GM21447 (cell line): ENCODE measurements at regions not wholly inside any gene's neighbourhood (a gene's known extent, or its start where the extent isn't known, plus 50 kb on each side); places are given as distances from the start of the nearest gene placed in this dataset.

Experiments used
- ATAC-seq: cut with Tn5 transposase; IDR thresholded peaks from one replicate; pipeline ENCODE4 v1.9.1; 2021; ENCODE audit not compliant: unreplicated experiment

GRCh38 chr17:33352526-33352925 lies 59.4 kb upstream of the ASIC2 start:
- ATAC-seq: no peak

GRCh38 chr17:33356266-33356665 lies 63.2 kb upstream of the ASIC2 start:
- no peak for ATAC-seq

- ATAC-seq: no peak
These were observed 70.4 kb upstream of the ASIC2 start for GRCh38 chr17:33363475-33363874.

DNA sequence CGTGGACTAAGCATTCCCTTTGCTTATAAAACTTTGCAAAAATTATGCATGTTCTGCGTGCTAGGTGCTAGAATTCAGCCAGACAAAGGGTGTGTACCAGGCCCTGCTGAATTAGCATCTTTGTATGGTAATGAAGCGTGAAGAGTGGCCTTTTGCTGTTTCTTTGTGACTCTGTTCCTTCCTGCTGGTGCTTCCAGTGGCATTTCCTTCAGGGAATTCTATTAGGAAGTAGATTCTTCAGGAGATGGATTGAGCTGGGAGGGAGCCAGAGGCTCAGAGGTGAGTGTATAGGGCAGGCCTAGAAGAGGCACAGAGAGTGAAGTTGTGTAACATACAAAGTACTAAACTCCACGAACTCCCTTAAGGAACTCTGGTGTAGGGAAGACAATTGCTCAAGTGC lies 73.9 kb upstream of the ASIC2 start:
- ATAC-seq: no peak

DNA sequence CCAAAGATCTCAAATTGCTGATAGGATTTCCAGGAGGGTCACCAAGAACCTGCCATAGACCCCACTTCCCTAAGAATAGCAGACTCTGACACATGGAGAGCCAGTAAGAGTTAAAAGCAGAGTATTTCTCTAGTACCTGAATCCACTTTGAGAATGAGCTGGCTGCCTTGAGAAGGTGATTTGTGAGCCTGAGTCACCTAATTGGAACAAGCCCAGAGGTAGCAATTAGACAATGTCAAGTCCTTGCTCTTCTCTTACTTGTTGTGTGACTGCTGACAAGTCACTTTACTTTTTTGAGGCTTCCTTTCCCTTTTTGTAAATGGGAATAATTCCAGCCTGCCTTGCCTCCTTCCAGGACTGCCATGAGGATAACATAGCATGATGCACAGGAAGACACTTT lies 76.1 kb upstream of the ASIC2 start:
- ATAC-seq: no peak

GRCh38 chr17:33369876-33370275 lies 76.8 kb upstream of the ASIC2 start:
- ATAC-seq: no peak

- ATAC-seq: no peak
These were observed 77.3 kb upstream of the ASIC2 start for GRCh38 chr17:33370401-33370800.

- ATAC-seq: no peak
These were observed 78.3 kb upstream of the ASIC2 start for GRCh38 chr17:33371377-33371776.

DNA sequence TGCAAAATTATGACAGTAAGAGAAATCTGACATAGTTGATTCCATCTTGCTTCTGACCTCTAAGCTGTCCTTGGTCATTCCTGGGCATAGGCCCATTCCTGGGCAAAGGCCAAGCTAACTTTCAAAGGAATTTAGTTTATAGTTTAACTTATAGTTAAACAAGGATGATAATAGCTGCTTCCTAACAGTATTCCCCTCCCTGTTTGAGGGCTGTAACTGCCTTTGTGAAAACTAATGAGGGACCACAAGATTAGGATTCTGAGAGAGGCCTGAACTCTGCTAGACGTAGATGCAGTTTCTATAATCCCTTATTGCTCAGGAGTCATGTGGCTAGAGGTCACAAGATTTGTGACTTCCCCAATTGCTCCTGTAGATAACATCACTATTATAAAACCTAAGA lies 80.2 kb upstream of the ASIC2 start:
- ATAC-seq: no peak

DNA sequence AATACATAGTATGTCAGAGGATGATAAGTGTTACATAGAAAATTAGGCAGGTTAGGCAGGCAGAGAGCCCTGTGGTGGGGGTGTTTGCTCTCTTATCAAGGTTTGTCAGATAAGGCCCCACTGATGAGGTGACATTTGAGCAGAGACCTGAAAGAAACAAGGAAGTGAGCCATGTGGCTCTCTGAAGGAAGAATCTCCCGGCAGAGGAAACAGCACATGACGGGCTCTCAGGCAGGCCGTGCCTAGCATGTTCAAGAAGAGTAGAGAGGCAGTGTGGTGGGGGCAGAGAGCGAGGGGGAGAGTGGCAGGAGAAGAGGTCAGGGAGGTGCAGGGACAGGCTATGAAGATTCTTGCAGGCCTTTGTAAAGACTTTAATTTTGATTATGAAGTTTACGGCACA lies 82.0 kb upstream of the ASIC2 start:
- no peak for ATAC-seq

DNA sequence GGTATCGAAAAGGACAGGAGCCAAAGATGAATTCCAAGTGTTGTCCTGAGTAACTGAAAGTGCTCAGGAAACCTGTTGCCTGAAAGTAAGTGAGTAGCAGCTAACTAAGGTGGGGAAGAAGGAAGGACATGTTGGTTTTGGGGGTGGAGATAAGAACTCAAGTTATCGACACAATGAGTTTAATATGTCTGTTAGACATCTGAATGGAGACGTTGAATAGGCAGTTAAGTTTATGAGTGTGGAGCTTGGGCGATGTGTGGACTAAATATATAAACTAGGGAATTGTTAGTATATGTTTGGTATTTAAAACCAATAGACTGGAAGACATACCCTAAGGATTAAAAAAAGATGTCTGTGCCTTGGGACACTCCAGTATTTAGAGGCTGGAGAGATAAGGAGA lies 82.7 kb upstream of the ASIC2 start:
- ATAC-seq: no peak

DNA sequence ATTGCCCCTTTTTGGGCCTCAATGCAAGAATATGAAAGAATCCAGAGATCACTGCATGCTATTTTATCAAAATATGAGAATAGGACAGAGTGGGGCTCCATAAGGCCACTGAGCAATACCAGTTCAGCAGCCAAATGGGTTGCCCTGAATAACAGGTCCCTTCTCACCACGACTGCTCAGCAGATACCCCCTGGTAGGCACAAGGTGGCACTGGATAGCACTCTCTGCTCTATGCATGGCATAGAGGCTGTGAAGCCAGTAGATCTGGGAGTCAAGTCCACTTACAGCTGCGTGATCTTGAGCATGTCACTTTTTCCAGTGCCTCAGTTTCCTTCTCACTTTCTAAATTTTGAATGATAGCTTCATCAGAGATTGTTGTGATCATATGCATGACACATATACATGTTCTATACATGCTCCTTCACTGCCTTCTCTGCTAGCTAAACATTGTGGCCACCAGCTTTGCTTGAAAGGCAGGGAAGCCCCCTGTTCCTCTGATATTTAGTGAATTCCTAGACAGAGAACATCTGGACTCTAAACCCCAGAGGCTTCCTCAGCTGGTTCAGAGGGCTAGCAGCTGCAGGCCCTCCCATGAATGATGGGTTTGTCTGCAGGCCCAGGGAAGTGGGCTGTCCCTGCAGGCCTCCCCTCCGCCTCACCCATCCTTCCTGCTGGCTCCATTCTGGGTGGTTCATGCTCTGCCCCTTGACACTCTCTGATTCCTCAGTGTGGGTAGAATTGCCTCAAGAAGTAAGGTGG lies 84.9 kb upstream of the ASIC2 start:
- no peak for ATAC-seq

- no peak for ATAC-seq
These were observed 88.1 kb upstream of the ASIC2 start for GRCh38 chr17:33381201-33381600.

DNA sequence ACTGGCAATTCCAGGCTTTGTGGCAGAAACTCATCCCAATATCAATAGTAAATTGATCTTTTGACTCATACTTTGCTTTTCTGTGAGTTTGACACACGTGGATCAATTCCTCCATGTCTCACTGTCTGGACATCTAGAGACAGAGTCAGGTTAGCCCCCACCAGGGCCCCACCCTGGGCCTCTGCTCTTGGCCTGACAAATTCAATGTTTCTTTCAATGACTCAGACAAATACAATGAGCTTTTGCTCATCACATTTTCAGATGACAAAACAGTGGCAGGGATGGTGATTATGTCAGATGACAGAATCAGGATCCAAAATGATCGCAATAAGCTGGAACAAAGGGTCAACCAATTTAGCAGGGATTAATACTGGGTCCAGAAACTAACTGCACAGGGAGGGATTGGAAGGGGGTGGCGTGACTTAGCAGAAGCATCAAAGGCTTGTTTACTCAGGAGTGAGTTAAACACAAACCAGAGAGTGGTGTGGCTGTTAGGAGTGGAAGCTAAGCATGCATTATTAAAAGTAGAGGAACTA lies 90.5 kb upstream of the ASIC2 start:
- ATAC-seq: no peak

DNA sequence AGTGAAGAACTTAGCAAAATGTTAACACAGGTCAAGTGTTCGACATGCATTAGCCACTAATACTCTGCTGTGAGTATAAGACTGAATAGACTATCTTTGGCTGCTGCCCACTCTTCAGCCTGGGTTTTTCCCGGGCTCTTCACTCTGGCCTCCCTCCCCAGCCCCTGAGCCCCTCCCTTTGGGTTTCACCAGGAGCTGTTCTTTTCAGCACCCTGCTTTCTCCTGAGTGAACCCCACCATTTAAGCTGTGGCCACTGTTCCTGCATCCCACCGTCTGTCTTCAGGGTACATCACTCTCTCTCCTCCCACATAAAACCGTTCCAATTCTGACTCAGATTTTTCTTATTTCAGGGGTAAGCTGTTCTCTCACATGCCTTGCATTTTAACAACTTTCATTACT lies 92.0 kb upstream of the ASIC2 start:
- ATAC-seq: no peak

DNA sequence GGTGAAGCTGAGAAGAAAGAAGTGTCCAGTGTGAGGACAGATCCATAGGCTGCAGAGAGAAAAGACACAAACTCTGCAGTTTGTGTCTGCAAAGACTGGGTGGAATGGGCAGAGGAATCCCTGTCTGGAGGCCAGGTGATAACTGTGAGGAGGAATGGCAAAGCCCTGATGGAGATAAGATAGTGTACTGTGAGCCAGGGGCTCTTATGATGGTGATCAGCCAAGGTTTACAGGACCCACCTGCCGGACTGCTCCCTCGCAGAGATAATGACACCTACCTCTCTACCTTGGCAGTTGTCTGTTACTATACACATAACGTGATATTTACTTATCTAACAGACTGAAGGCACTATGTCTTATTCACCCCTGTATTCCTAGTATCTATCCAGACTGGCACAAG lies 92.6 kb upstream of the ASIC2 start:
- no peak for ATAC-seq

- ATAC-seq: no peak
These were observed 94.3 kb upstream of the ASIC2 start for GRCh38 chr17:33387406-33387805.

DNA sequence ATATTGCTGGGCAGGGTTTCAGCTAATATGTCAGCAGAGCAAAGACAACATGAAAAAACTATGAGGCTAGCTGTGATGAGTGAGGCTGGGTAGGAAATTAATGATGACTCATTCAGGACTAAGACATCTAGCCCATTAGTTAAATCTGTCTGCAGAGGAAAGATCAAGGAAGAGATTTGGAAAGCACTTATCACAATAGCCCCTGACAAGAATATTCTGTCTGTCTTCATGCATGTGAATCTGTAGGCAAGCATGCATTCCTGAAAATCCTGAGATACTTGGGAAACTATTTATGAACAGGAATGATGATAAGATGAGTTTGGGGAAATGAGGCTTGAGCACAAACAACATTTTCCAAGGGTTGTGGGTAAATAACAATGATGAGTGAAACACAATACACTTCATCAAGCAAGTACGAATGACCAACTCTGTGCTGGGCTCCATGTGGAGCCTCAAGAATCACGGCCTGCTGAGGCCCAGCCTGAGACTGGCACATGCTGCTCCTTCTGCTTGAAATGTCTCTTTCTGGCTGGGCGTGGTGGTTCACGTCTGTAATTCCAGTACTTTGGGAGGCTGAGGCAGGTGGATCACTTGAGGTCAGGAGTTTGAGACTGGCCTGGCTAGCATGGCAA lies 96.5 kb upstream of the ASIC2 start:
- no peak for ATAC-seq

GRCh38 chr17:33390479-33391176 lies 97.5 kb upstream of the ASIC2 start:
- ATAC-seq: no peak

DNA sequence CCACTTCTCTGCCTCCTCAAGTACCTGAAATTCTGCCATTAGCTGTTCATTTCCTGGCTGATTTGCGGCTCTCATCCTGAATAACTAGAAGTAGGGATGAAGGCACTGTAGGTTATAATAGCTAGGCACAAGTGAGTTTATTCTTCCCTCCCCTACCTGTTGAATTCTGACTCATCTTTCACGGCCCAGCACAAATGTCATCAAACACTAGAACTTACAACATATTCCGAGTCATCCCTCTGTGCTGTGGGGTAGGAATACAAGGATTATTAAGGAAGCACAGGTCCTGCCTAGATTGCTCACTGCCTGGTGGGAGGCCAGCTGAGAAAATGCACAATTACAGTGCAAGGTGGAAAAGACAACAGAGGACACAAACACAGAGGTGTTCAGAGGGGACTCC lies 103.7 kb upstream of the ASIC2 start:
- no peak for ATAC-seq

DNA sequence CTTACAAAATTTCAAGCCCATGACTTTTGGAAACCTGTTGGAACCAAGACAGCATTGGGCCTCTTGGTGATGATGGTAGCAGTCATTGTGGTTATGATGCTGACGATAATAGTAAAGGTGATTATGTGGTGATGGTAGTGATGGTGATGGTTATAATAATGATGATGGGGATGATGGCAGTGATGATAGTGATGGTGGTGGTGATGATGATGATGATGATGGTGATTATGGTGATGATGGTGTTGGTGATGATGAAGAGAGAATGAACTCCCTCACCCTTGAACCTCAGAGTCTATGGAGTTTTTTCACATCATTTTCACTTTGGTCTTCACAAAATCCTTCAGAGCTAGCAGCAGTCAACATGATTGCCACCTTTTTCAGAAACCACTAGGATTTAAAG lies 105.3 kb upstream of the ASIC2 start:
- ATAC-seq: no peak

GRCh38 chr17:33401249-33401648 lies 108.2 kb upstream of the ASIC2 start:
- ATAC-seq: no peak
